DND-41 (cell line): ENCODE measurements at regions not wholly inside any gene's neighbourhood (a gene's known extent, or its start where the extent isn't known, plus 50 kb on each side); places are given as distances from the start of the nearest gene placed in this dataset.

Source experiments
- CTCF ChIP-seq: IDR thresholded peaks from 2 replicates; pipeline ENCODE4 v1.5.1; 2012; ENCODE audit warnings: borderline replicate concordance, low read length, moderate library complexity, mild to moderate bottlenecking; ENCODE audit not compliant: poor library complexity, severe bottlenecking; ENCODE audit errors: extremely low read depth
- EZH2 ChIP-seq: IDR thresholded peaks from 3 replicates; pipeline ENCODE4 v1.6.1; 2012; ENCODE audit warnings: borderline replicate concordance, low read depth, mild to moderate bottlenecking, moderate library complexity, low read length, inconsistent platforms; ENCODE audit not compliant: severe bottlenecking

GRCh38 chr11:16615480-16615879 lies 123.0 kb upstream of the C11orf58 start:
- no peak for TF ChIP-seq CTCF
- TF ChIP-seq EZH2, result no peak
